Suprapubic skin (tissue), 4 donors: ENCODE measurements at regions not wholly inside any gene's neighbourhood (a gene's known extent, or its start where the extent isn't known, plus 50 kb on each side); places are given as distances from the start of the nearest gene placed in this dataset.

Experiments used
- DNase-seq, 2 donors: peaks; one replicate each; pipeline ENCODE4 v3.0.0-alpha.2; 2019; ENCODE audit warnings: low spot score in 2 of 2
- H3K27ac ChIP-seq: fragments of 200-600 bp; sonication (generic); one replicate; pipeline ENCODE4 v1.5.1; 2019
- H3K27me3 ChIP-seq: fragments of 200-600 bp; sonication (generic); one replicate; pipeline ENCODE4 v1.5.1; 2019
- H3K36me3 ChIP-seq: fragments of 200-600 bp; sonication (generic); one replicate; pipeline ENCODE4 v1.5.1; 2019
- H3K4me1 ChIP-seq: fragments of 200-600 bp; sonication (generic); one replicate; pipeline ENCODE4 v1.5.1; 2019
- H3K4me3 ChIP-seq: fragments of 200-600 bp; sonication (generic); one replicate; pipeline ENCODE4 v1.5.1; 2019; ENCODE audit warnings: mild to moderate bottlenecking
- H3K9me3 ChIP-seq: fragments of 200-600 bp; sonication (generic); one replicate; pipeline ENCODE4 v1.5.1; 2019
- CTCF ChIP-seq, 2 donors: fragments of 200-600 bp in 1 of 2; fragments of 450-650 bp in 1 of 2; sonication (generic) in 1 of 2; IDR thresholded peaks; one replicate each; pipeline ENCODE4 v1.5.1; 2016 to 2019; ENCODE audit warnings: antibody characterized with exemption in 2 of 2, mild to moderate bottlenecking in 1 of 2, moderate library complexity in 1 of 2
- EP300 ChIP-seq: sonication (generic); formaldehyde crosslinking; IDR thresholded peaks from one replicate; pipeline ENCODE4 v1.6.1; 2017; ENCODE audit warnings: antibody characterized with exemption
- POLR2A ChIP-seq, 2 donors: fragments of 450-650 bp; IDR thresholded peaks; one replicate each; pipeline ENCODE4 v1.6.1; 2017; ENCODE audit warnings: antibody characterized with exemption in 2 of 2, mild to moderate bottlenecking in 2 of 2, moderate library complexity in 2 of 2
- POLR2AphosphoS5 ChIP-seq, 3 donors: sonication (generic); formaldehyde crosslinking; IDR thresholded peaks; one replicate each; pipeline ENCODE4 v1.6.1; 2017; ENCODE audit warnings: antibody characterized with exemption in 3 of 3
- WGBS: methylation state at CpG from one replicate; pipeline ENCODE4 v1.1.5; 2018; 5-methylcytosine and 5-hydroxymethylcytosine counted together

DNA sequence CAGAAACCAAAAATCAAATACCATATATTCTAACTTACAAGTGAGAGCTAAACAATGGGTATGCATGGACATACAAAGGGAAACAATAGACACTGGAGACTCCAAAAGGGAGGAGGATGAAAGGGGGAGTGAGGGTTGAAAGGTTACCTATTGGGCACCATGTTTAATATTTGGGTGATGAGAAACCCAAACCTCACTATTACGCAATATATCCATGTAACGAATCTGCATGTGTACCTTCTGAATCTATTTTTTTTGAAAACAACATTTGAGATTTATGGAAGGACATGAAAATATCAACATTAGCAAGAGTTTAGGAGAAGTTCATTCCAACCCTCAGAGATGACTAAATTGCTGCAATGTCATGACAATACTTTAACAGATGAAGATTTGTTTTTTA is 586.1 kb downstream of the GBA3 start:
- no peak overlapping the region for H3K27ac ChIP-seq
- H3K9me3 ChIP-seq, result no peaks in the 10 kb centered on the region
- no peaks in the 10 kb centered on the region for H3K4me1 ChIP-seq
- H3K4me3 ChIP-seq, result no peak overlapping the region
- TF ChIP-seq POLR2A (IDR thresholded peaks at IDR 0.05) (no peak), POLR2AphosphoS5 (IDR thresholded peaks at IDR 0.05) (no peak), EP300 (no peak), CTCF (IDR thresholded peaks at IDR 0.05) (no peak)
- 89% methylated on average over 2 of the region's 2 CpGs for WGBS
- no peaks in the 10 kb centered on the region for H3K36me3 ChIP-seq
- H3K27me3 ChIP-seq, result no peaks in the 10 kb centered on the region
- DNase-seq, result no peak

DNA sequence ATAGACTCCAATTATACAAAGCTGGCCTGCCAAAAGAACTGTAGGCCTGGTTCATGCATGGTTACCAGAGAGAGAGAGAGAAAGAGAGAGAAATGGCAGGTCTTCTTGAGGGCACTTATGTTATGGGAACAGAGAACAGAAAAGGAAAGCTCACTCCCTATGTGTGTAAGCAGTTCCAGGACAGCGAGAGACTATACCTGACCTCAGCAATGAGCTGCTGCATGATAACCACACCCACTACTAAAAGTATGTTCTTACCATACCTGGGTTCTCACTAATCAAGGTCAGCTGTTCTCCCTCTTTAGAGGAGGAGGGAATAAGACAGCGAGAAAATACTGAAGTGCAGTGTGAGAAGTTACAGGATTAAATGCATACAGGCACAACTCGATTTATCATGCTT is 583.3 kb downstream of the GBA3 start:
- 80% methylated on average over 3 of the region's 3 CpGs for WGBS
- Histone ChIP-seq H3K9me3 (no peaks in the 10 kb centered on the region), H3K4me1 (no peaks in the 10 kb centered on the region), H3K27ac (no peak overlapping the region), H3K36me3 (no peaks in the 10 kb centered on the region), H3K4me3 (no peak overlapping the region), H3K27me3 (no peaks in the 10 kb centered on the region)
- TF ChIP-seq EP300 (no peak), CTCF (IDR thresholded peaks at IDR 0.05) (no peak), POLR2AphosphoS5 (IDR thresholded peaks at IDR 0.05) (no peak), POLR2A (IDR thresholded peaks at IDR 0.05) (no peak)
- no peak for DNase-seq

GRCh38 chr4:23269566-23269965 is 576.8 kb downstream of the GBA3 start:
- Histone ChIP-seq H3K4me3 (no peak overlapping the region), H3K9me3 (no peaks in the 10 kb centered on the region), H3K36me3 (no peaks in the 10 kb centered on the region), H3K27ac (no peak overlapping the region), H3K27me3 (no peaks in the 10 kb centered on the region), H3K4me1 (no peaks in the 10 kb centered on the region)
- no peak for TF ChIP-seq POLR2AphosphoS5 (IDR thresholded peaks at IDR 0.05)
- no peak for TF ChIP-seq EP300
- no peak for TF ChIP-seq POLR2A (IDR thresholded peaks at IDR 0.05)
- TF ChIP-seq CTCF (IDR thresholded peaks at IDR 0.05), result no peak
- DNase-seq, result no peak
- WGBS, result 19% methylated on average over 1 of the region's 1 CpG

DNA sequence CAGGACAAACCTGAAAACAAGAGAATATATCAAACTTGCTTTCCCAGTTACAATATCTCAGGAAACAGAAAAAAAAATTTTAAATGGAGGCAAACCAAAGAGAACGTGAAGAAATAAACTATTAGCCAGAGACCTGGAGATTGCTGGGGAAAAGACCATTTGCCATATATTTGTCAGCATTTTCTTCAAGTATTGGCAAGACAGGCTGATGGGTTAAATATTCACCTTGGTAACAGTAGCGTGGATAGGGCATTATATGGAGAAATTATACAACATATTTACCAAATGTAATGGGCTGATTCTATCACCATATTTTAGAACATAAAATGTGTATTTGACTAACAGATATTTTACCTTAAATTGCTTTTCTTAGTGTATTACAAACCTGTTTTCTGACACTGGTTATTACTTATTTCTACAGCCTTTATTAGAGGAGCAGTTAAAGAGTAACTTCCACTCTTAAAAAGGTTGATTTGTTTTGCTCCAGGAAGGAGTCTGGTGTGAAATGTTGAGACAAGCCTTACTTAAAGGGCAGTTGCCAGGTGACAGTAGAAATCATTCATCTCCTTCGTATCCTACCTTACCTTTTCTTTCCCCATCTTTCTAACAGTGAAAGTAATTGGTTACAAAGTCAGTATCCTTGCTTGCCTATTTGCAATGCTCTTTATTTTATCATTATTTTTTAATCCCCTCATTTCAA is 575.5 kb downstream of the GBA3 start:
- Histone ChIP-seq H3K27ac (no peak overlapping the region), H3K4me3 (no peak overlapping the region), H3K36me3 (no peaks in the 10 kb centered on the region), H3K4me1 (no peaks in the 10 kb centered on the region), H3K9me3 (no peaks in the 10 kb centered on the region), H3K27me3 (no peaks in the 10 kb centered on the region)
- TF ChIP-seq CTCF (IDR thresholded peaks at IDR 0.05), result no peak
- TF ChIP-seq EP300, result no peak
- TF ChIP-seq POLR2A (IDR thresholded peaks at IDR 0.05), result no peak
- TF ChIP-seq POLR2AphosphoS5 (IDR thresholded peaks at IDR 0.05), result no peak
- DNase-seq, result no peak
- 90% methylated on average over 3 of the region's 3 CpGs for WGBS

- H3K4me3 ChIP-seq, result no peak overlapping the region
- H3K36me3 ChIP-seq, result no peaks in the 10 kb centered on the region
- H3K4me1 ChIP-seq, result no peaks in the 10 kb centered on the region
- H3K9me3 ChIP-seq, result no peaks in the 10 kb centered on the region
- TF ChIP-seq POLR2A (IDR thresholded peaks at IDR 0.05) (no peak), EP300 (no peak), POLR2AphosphoS5 (IDR thresholded peaks at IDR 0.05) (no peak), CTCF (IDR thresholded peaks at IDR 0.05) (no peak)
- DNase-seq, result no peak
- 68% methylated on average over 3 of the region's 3 CpGs for WGBS
- H3K27me3 ChIP-seq, result no peaks in the 10 kb centered on the region
- H3K27ac ChIP-seq, result no peak overlapping the region
Measured at GRCh38 chr4:23266401-23266800, 573.7 kb downstream of the GBA3 start.
